Immature natural killer cell (primary cell): ENCODE measurements at regions not wholly inside any gene's neighbourhood (a gene's known extent, or its start where the extent isn't known, plus 50 kb on each side); places are given as distances from the start of the nearest gene placed in this dataset.

Experiments
- DNase-seq, 3 donors: peaks; one replicate each; pipeline ENCODE4 v3.0.0; 2022; ENCODE audit warnings: mixed read lengths in 1 of 3
- H3K27ac Mint-ChIP-seq, 6 donors: one replicate each; pipeline ENCODE4 v1.8.0; 2020; ENCODE audit warnings: mixed read lengths in 6 of 6, mild to moderate bottlenecking in 5 of 6, inconsistent platforms in 4 of 6, moderate library complexity in 3 of 6
- H3K27me3 Mint-ChIP-seq, 3 donors: one replicate each; pipeline ENCODE4 v1.8.0; 2020 to 2021; ENCODE audit warnings: low read depth in 3 of 3, mild to moderate bottlenecking in 3 of 3, mixed read lengths in 3 of 3, moderate library complexity in 3 of 3, inconsistent platforms in 1 of 3
- H3K36me3 Mint-ChIP-seq, 3 donors: one replicate each; pipeline ENCODE4 v1.8.0; 2020; ENCODE audit warnings: mixed read lengths in 3 of 3, inconsistent platforms in 2 of 3, mild to moderate bottlenecking in 2 of 3
- H3K4me1 Mint-ChIP-seq, 2 donors: one replicate each; pipeline ENCODE4 v1.8.0; 2020; ENCODE audit warnings: inconsistent platforms in 2 of 2, mild to moderate bottlenecking in 2 of 2, mixed read lengths in 2 of 2, moderate library complexity in 1 of 2
- H3K4me3 Mint-ChIP-seq, 5 donors: one replicate each; pipeline ENCODE4 v1.8.0; 2020; ENCODE audit warnings: mild to moderate bottlenecking in 5 of 5, mixed read lengths in 5 of 5, inconsistent platforms in 3 of 5, moderate library complexity in 3 of 5
- H3K9me3 Mint-ChIP-seq, 6 donors: one replicate each; pipeline ENCODE4 v1.8.0; 2020; ENCODE audit warnings: mild to moderate bottlenecking in 6 of 6, mixed read lengths in 6 of 6, inconsistent platforms in 4 of 6, moderate library complexity in 3 of 6

GRCh38 chr10:62577666-62578291 lies 203.6 kb downstream of the ZNF365 start:
- no peaks in the 10 kb centered on the region for H3K36me3 Mint-ChIP-seq

DNA sequence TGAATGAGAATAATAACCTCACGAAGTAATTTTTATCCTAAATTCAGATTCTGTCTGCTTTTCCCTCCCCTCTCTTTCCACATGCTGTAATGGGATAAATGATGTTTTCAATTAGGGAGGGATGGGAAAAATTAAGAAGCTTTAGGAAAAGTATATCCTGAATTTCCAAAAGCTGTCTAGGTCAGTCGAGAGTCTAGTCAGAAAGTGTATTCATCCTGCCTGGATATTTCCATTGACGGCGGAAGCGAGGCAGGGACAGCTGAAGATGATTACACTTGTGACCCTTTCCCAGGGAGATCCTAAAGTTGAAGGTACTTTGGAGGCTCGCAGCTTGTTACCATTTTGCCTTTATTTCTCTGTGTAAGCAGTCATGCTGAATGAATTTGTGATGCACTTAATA lies 204.1 kb downstream of the ZNF365 start:
- Mint-ChIP-seq H3K27me3 (peaks cover 2 to 9% (median 8%) of the 10 kb centered on the region in 3 donors), H3K27ac (no peak overlapping the region), H3K9me3 (no peaks in the 10 kb centered on the region), H3K4me3 (no peak overlapping the region), H3K4me1 (no peaks in the 10 kb centered on the region), H3K36me3 (no peaks in the 10 kb centered on the region)
- no peak for DNase-seq

More at GRCh38 chr10:62577666-62578291, 203.6 kb downstream of the ZNF365 start:
- H3K4me3 Mint-ChIP-seq = no peak overlapping the region
- H3K27me3 Mint-ChIP-seq = peaks cover 2 to 9% (median 5%) of the 10 kb centered on the region in 3 donors
- H3K27ac Mint-ChIP-seq = no peak overlapping the region
- H3K9me3 Mint-ChIP-seq = no peaks in the 10 kb centered on the region
- no peak for DNase-seq
- H3K4me1 Mint-ChIP-seq = no peaks in the 10 kb centered on the region

- no peak overlapping the region for H3K4me3 Mint-ChIP-seq
- DNase-seq = no peak
- no peaks in the 10 kb centered on the region for H3K9me3 Mint-ChIP-seq
- peaks cover 3 to 9% (median 8%) of the 10 kb centered on the region in 3 donors for H3K27me3 Mint-ChIP-seq
- H3K36me3 Mint-ChIP-seq = no peaks in the 10 kb centered on the region
- no peak overlapping the region for H3K27ac Mint-ChIP-seq
- H3K4me1 Mint-ChIP-seq = peaks cover 0 to 3% of the 10 kb centered on the region in 2 donors
Observed at GRCh38 chr10:62578916-62579315, 204.7 kb downstream of the ZNF365 start.

- H3K9me3 Mint-ChIP-seq = no peaks in the 10 kb centered on the region
- peaks cover 4 to 10% (median 6%) of the 10 kb centered on the region in 3 donors for H3K27me3 Mint-ChIP-seq
- no peaks in the 10 kb centered on the region for H3K36me3 Mint-ChIP-seq
- peaks cover 0 to 6% of the 10 kb centered on the region in 2 donors for H3K4me1 Mint-ChIP-seq
- H3K27ac Mint-ChIP-seq = no peak overlapping the region
- no peak overlapping the region for H3K4me3 Mint-ChIP-seq
- no peak for DNase-seq
Observed at GRCh38 chr10:62580396-62580795, 206.2 kb downstream of the ZNF365 start.

GRCh38 chr10:62581351-62581750 lies 207.2 kb downstream of the ZNF365 start:
- peaks cover 3 to 10% (median 6%) of the 10 kb centered on the region in 3 donors for H3K27me3 Mint-ChIP-seq
- peaks cover 0 to 6% of the 10 kb centered on the region in 2 donors for H3K4me1 Mint-ChIP-seq
- no peaks in the 10 kb centered on the region for H3K9me3 Mint-ChIP-seq
- H3K4me3 Mint-ChIP-seq = no peak overlapping the region
- no peak for DNase-seq
- H3K27ac Mint-ChIP-seq = no peak overlapping the region
- H3K36me3 Mint-ChIP-seq = no peaks in the 10 kb centered on the region

DNA sequence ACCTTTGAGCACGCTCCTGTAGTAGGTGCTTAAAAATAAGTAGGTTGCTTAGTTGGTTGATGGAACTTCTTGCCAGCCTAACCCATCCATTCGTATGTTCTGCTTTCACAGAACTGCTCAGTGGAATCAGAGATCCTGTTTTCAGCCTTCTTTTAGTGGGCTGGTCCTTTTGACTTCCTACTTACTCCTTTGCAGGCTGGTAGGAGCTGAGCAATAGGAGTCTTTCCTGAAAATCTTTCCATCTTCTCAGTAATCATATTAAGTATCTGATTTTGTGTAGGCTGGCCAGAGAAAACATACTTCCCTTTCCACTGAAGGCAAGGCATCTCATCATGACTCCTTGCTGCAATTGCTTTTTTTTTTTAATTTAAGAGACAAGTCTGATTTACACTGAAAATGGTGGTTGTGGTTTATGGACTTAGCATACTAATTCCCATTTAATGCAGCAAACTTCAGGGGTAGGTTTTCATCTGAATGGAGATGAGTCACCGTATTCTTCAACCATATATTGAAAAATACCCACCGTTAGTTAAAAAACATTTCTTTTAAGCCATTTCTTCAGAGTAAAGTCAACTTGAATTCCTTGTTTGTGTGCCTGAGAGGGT lies 208.0 kb downstream of the ZNF365 start:
- H3K4me1 Mint-ChIP-seq = peaks cover 0 to 6% of the 10 kb centered on the region in 2 donors
- H3K27me3 Mint-ChIP-seq = peaks cover 3 to 6% (median 6%) of the 10 kb centered on the region in 3 donors
- H3K4me3 Mint-ChIP-seq = no peak overlapping the region
- H3K36me3 Mint-ChIP-seq = no peaks in the 10 kb centered on the region
- no peak overlapping the region for H3K27ac Mint-ChIP-seq
- H3K9me3 Mint-ChIP-seq = no peaks in the 10 kb centered on the region
- no peak for DNase-seq

DNA sequence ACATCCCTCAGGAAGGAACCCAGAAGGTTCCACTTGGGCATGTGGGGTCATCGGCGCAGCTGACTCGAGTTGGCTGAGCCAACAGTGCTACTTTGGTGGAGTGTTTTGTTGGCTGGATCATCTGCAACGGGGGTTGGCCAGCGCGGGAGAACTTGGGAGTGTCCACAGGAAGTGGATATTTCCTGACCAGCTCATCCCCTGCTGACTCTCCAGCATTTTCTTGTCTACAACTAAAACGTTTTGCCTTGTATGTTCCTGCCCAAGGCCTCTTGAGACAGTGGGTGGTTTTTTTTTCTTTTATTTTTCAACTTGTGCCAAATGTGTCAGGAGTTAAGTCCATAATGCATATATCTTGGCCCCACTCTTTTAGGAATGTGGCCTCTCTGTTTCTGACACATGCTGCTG lies 208.6 kb downstream of the ZNF365 start:
- H3K4me3 Mint-ChIP-seq = no peak overlapping the region
- H3K27me3 Mint-ChIP-seq = peaks cover 4 to 8% (median 6%) of the 10 kb centered on the region in 3 donors
- peaks cover 0 to under 1% (median 0%) of the 10 kb centered on the region in 3 donors for H3K36me3 Mint-ChIP-seq
- H3K4me1 Mint-ChIP-seq = peaks cover 0 to 6% of the 10 kb centered on the region in 2 donors
- DNase-seq = no peak
- H3K27ac Mint-ChIP-seq = no peak overlapping the region
- no peaks in the 10 kb centered on the region for H3K9me3 Mint-ChIP-seq

GRCh38 chr10:62583876-62584615 lies 209.9 kb downstream of the ZNF365 start:
- H3K4me3 Mint-ChIP-seq = no peak overlapping the region

DNA sequence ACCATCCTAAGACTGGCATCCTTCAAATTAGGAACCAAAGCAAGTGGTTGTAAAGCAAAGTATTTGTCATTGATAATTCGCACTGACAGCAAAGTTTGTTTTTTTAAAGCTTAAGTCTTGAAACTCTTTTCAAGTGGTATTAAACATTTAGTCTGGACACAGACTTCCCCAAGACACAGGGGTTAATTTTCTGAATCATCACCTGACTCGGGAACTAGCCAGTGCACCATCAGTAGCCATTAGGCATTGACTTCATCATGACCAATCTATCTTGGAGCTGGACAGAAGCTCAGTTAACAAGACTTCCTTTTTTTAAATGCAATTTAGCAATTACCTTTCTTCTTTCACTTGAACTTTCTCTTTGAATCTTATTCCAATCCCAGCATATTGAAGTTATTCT lies 210.6 kb downstream of the ZNF365 start:
- peaks cover 0 to 5% (median 0%) of the 10 kb centered on the region in 3 donors for H3K36me3 Mint-ChIP-seq
- no peak for DNase-seq
- no peaks in the 10 kb centered on the region for H3K9me3 Mint-ChIP-seq
- H3K27ac Mint-ChIP-seq = no peak overlapping the region
- peaks cover 6 to 8% (median 6%) of the 10 kb centered on the region in 3 donors for H3K27me3 Mint-ChIP-seq
- H3K4me1 Mint-ChIP-seq = peaks cover 0 to 6% of the 10 kb centered on the region in 2 donors
- no peak overlapping the region for H3K4me3 Mint-ChIP-seq

More at GRCh38 chr10:62583876-62584615, 209.9 kb downstream of the ZNF365 start:
- peaks cover 0 to 5% (median 0%) of the 10 kb centered on the region in 3 donors for H3K36me3 Mint-ChIP-seq
- peaks cover 6 to 8% (median 6%) of the 10 kb centered on the region in 3 donors for H3K27me3 Mint-ChIP-seq
- DNase-seq = no peak
- H3K9me3 Mint-ChIP-seq = no peaks in the 10 kb centered on the region
- H3K27ac Mint-ChIP-seq = no peak overlapping the region
- H3K4me1 Mint-ChIP-seq = peaks cover 0 to 6% of the 10 kb centered on the region in 2 donors

- Mint-ChIP-seq H3K9me3 (no peaks in the 10 kb centered on the region), H3K27ac (no peak overlapping the region), H3K36me3 (peaks cover 0 to 5% (median 0%) of the 10 kb centered on the region in 3 donors), H3K27me3 (peaks cover 6 to 8% (median 6%) of the 10 kb centered on the region in 3 donors), H3K4me3 (no peak overlapping the region), H3K4me1 (peaks cover 0 to 6% of the 10 kb centered on the region in 2 donors)
- DNase-seq = no peak
Observed at GRCh38 chr10:62585211-62585775, 211.1 kb downstream of the ZNF365 start.

GRCh38 chr10:62587011-62587410 lies 212.8 kb downstream of the ZNF365 start:
- DNase-seq = no peak
- no peaks in the 10 kb centered on the region for H3K9me3 Mint-ChIP-seq
- H3K4me3 Mint-ChIP-seq = no peak overlapping the region
- peaks cover 6% of the 10 kb centered on the region in 3 donors for H3K27me3 Mint-ChIP-seq
- peaks cover 0 to 6% of the 10 kb centered on the region in 2 donors for H3K4me1 Mint-ChIP-seq
- no peak overlapping the region for H3K27ac Mint-ChIP-seq
- H3K36me3 Mint-ChIP-seq = peaks cover 0 to 5% (median 0%) of the 10 kb centered on the region in 3 donors

- Mint-ChIP-seq H3K9me3 (no peaks in the 10 kb centered on the region), H3K27ac (no peak overlapping the region), H3K36me3 (peaks cover 0 to 5% (median 0%) of the 10 kb centered on the region in 3 donors), H3K4me1 (peaks cover 0 to 6% of the 10 kb centered on the region in 2 donors), H3K4me3 (no peak overlapping the region), H3K27me3 (peaks cover 4 to 6% (median 6%) of the 10 kb centered on the region in 3 donors)
- DNase-seq = no peak
Observed at GRCh38 chr10:62588116-62588515, 213.9 kb downstream of the ZNF365 start.

DNA sequence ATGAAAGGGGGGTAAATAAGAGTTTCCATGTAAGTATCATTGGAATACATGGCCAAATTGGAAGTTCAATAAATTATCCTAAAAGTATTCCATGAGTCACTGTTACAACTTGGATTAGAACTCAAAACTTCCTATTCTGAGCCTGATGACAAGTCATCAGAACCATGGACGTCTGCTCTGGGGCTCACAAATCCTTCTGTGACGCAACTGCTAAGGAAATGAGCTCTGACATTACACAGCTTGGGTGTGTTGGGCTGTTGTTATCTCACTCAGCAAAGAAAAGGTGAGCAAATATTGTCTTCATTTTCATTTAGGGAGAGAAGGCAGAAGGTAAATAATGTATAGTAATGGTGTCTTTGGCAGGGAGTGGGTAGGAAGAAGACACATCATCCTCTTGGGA lies 214.8 kb upstream of the ADO start:
- H3K9me3 Mint-ChIP-seq = no peaks in the 10 kb centered on the region
- no peak overlapping the region for H3K27ac Mint-ChIP-seq
- H3K27me3 Mint-ChIP-seq = peaks cover 2 to 6% (median 3%) of the 10 kb centered on the region in 3 donors
- no peak overlapping the region for H3K4me3 Mint-ChIP-seq
- peaks cover 0 to 5% of the 10 kb centered on the region in 2 donors for H3K4me1 Mint-ChIP-seq
- DNase-seq = no peak
- H3K36me3 Mint-ChIP-seq = peaks cover 0 to 5% (median 0%) of the 10 kb centered on the region in 3 donors

DNA sequence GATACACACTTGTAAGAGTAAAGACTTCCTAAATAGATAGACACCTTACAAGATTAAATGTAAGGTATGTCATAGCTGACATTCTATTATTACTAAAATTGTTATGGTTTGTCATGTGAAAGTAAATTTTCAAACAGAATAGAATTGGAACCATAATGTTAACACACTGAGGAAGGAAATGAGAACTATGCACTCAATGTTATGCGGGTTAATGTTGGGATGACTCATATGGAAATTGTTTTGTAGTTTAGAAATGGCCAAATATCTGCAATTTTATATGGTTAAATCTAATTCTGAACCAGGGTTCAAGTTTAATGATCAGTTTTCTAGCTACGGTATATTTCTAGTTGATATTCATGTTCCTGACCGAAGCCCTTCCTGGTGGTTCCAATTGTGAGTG lies 214.2 kb upstream of the ADO start:
- Mint-ChIP-seq H3K27ac (no peak overlapping the region), H3K27me3 (peaks cover 0 to 4% (median 2%) of the 10 kb centered on the region in 3 donors), H3K4me1 (peaks cover 0 to 5% of the 10 kb centered on the region in 2 donors), H3K36me3 (peaks cover 0 to 5% (median 0%) of the 10 kb centered on the region in 3 donors), H3K4me3 (no peak overlapping the region), H3K9me3 (no peaks in the 10 kb centered on the region)
- DNase-seq = no peak
